HAP-1 (cell line): ENCODE measurements at regions not wholly inside any gene's neighbourhood (a gene's known extent, or its start where the extent isn't known, plus 50 kb on each side); places are given as distances from the start of the nearest gene placed in this dataset.

Source experiments
- DNase-seq, 2 experiments: peaks; one replicate each; pipeline ENCODE4 v3.0.0-alpha.2; 2016 to 2020; ENCODE audit warnings: low spot score in 2 of 2
- H3K27me3 ChIP-seq: fragments of 250-450 bp; sonication (Bioruptor Pico); 2 replicates; pipeline ENCODE4 v1.5.1; 2020; ENCODE audit warnings: low read depth, mild to moderate bottlenecking, moderate library complexity
- H3K36me3 ChIP-seq: fragments of 250-450 bp; sonication (Bioruptor Pico); replicated peaks from 2 replicates; pipeline ENCODE4 v1.5.1; 2020; ENCODE audit warnings: mild to moderate bottlenecking
- H3K4me1 ChIP-seq: fragments of 250-450 bp; sonication (Bioruptor Pico); 2 replicates; pipeline ENCODE4 v1.5.1; 2020; ENCODE audit warnings: mild to moderate bottlenecking
- H3K4me3 ChIP-seq: fragments of 250-450 bp; sonication (Bioruptor Pico); 2 replicates; pipeline ENCODE4 v1.5.1; 2020; ENCODE audit warnings: mild to moderate bottlenecking, moderate library complexity
- H3K9me3 ChIP-seq: fragments of 250-450 bp; sonication (Bioruptor Pico); 2 replicates; pipeline ENCODE4 v1.5.1; 2020; ENCODE audit warnings: mild to moderate bottlenecking, moderate library complexity
- in situ Hi-C: fragments of 300-500 bp; cut with MboI; formaldehyde crosslinking; loops from 3 replicates; pipeline ENCODE4 v1.14.3; 2020; ENCODE audit warnings: low sequenced_read_pairs, inconsistent platforms, mixed read lengths

DNA sequence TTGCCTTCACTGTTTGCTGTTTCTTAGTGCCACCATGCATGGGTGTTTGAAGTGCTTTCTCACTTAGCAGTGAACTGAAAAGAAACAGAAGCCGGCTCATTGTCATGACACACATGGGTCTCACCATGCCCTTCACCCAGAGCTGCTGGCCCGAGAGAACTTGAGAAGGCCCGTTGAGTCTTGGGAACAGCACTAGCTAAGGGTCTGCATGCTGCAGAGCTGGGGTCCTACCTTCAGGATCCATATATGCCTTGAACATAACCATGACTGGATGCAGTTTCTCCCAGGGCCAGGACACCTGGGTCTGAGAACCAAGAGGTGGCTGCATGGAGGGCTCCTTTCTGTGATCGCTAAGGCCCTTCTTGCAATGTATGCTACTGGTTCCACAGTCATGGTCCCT is 245.5 kb upstream of the HS6ST1 start:
- DNase-seq = no peak
- Histone ChIP-seq H3K4me1 (no peaks in the 10 kb centered on the region), H3K36me3 (no peaks in the 10 kb centered on the region), H3K9me3 (no peaks in the 10 kb centered on the region), H3K27me3 (no peaks in the 10 kb centered on the region), H3K4me3 (no peak overlapping the region)
- in situ Hi-C loops = no loop called here

DNA sequence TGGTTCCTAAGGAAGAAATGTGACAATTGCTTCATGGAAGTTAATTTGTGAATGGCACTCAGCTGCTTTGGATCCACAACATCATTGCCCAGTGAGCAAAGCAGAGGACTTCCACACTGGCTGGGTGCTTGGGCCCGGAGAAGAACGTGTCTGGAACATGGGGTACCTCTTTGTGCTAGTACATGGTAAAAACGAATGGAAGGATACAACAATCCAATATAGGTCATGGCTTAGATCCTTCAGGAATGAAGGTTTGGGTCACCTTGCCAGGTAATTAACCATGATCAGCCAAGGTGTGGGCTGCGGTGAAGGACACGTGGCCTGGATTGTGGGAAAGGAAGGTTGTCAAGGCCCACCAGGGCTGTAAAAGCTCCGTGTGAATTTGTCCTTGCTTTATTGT is 245.9 kb upstream of the HS6ST1 start:
- in situ Hi-C loops = no loop called here
- DNase-seq = no peak

GRCh38 chr2:128565441-128565840 is 246.8 kb upstream of the HS6ST1 start:
- H3K4me3 ChIP-seq = no peak overlapping the region
- H3K27me3 ChIP-seq = no peaks in the 10 kb centered on the region
- H3K36me3 ChIP-seq = no peaks in the 10 kb centered on the region
- in situ Hi-C loops = no loop called here
- H3K9me3 ChIP-seq = no peaks in the 10 kb centered on the region
- H3K4me1 ChIP-seq = no peaks in the 10 kb centered on the region
- DNase-seq = no peak

More for the DNA sequence above, 245.9 kb upstream of the HS6ST1 start:
- Histone ChIP-seq H3K4me3 (no peak overlapping the region), H3K27me3 (no peaks in the 10 kb centered on the region), H3K9me3 (no peaks in the 10 kb centered on the region), H3K36me3 (no peaks in the 10 kb centered on the region), H3K4me1 (no peaks in the 10 kb centered on the region)

- in situ Hi-C loops = no loop called here
- Histone ChIP-seq H3K36me3 (no peaks in the 10 kb centered on the region), H3K27me3 (no peaks in the 10 kb centered on the region), H3K4me3 (no peak overlapping the region), H3K4me1 (no peaks in the 10 kb centered on the region), H3K9me3 (no peaks in the 10 kb centered on the region)
- DNase-seq = no peak
Observed at GRCh38 chr2:128566671-128567070, 248.0 kb upstream of the HS6ST1 start.

GRCh38 chr2:128568106-128568505 is 249.4 kb upstream of the HS6ST1 start:
- in situ Hi-C loops = no loop called here
- DNase-seq = no peak
- Histone ChIP-seq H3K27me3 (no peaks in the 10 kb centered on the region), H3K36me3 (no peaks in the 10 kb centered on the region), H3K4me3 (no peak overlapping the region), H3K4me1 (no peaks in the 10 kb centered on the region), H3K9me3 (no peaks in the 10 kb centered on the region)

- Histone ChIP-seq H3K36me3 (no peaks in the 10 kb centered on the region), H3K9me3 (no peaks in the 10 kb centered on the region), H3K27me3 (no peaks in the 10 kb centered on the region), H3K4me3 (no peak overlapping the region), H3K4me1 (no peaks in the 10 kb centered on the region)
- DNase-seq = no peak
- in situ Hi-C loops = no loop called here
Observed at GRCh38 chr2:128573116-128573515, 254.4 kb upstream of the HS6ST1 start.

GRCh38 chr2:128573531-128573930 is 254.9 kb upstream of the HS6ST1 start:
- H3K9me3 ChIP-seq = no peaks in the 10 kb centered on the region
- no peaks in the 10 kb centered on the region for H3K4me1 ChIP-seq
- H3K36me3 ChIP-seq = no peaks in the 10 kb centered on the region
- in situ Hi-C loops = no loop called here
- no peak overlapping the region for H3K4me3 ChIP-seq
- no peaks in the 10 kb centered on the region for H3K27me3 ChIP-seq
- DNase-seq = no peak

GRCh38 chr2:128577141-128577930 is 258.7 kb upstream of the HS6ST1 start:
- Histone ChIP-seq H3K36me3 (no peaks in the 10 kb centered on the region), H3K4me3 (no peak overlapping the region), H3K4me1 (no peaks in the 10 kb centered on the region), H3K9me3 (no peaks in the 10 kb centered on the region), H3K27me3 (no peaks in the 10 kb centered on the region)
- in situ Hi-C loops = no loop called here
- DNase-seq = no peak

GRCh38 chr2:128578406-128579390 is 260.0 kb upstream of the HS6ST1 start:
- no peaks in the 10 kb centered on the region for H3K36me3 ChIP-seq
- no peak for DNase-seq
- no peak overlapping the region for H3K4me3 ChIP-seq
- in situ Hi-C loops = no loop called here
- no peaks in the 10 kb centered on the region for H3K4me1 ChIP-seq
- no peaks in the 10 kb centered on the region for H3K27me3 ChIP-seq
- no peaks in the 10 kb centered on the region for H3K9me3 ChIP-seq

GRCh38 chr2:128579825-128580224 is 261.2 kb upstream of the HS6ST1 start:
- H3K9me3 ChIP-seq = no peaks in the 10 kb centered on the region
- in situ Hi-C loops = no loop called here
- no peak for DNase-seq
- H3K27me3 ChIP-seq = no peaks in the 10 kb centered on the region
- no peaks in the 10 kb centered on the region for H3K4me1 ChIP-seq
- H3K36me3 ChIP-seq = no peaks in the 10 kb centered on the region
- H3K4me3 ChIP-seq = no peak overlapping the region

- no peak for DNase-seq
- Histone ChIP-seq H3K4me3 (no peak overlapping the region), H3K27me3 (no peaks in the 10 kb centered on the region), H3K36me3 (no peaks in the 10 kb centered on the region), H3K4me1 (no peaks in the 10 kb centered on the region), H3K9me3 (no peaks in the 10 kb centered on the region)
- in situ Hi-C loops = no loop called here
Observed at GRCh38 chr2:128580988-128581848, 262.6 kb upstream of the HS6ST1 start.

- H3K4me3 ChIP-seq = no peak overlapping the region
- H3K27me3 ChIP-seq = no peaks in the 10 kb centered on the region
- H3K36me3 ChIP-seq = no peaks in the 10 kb centered on the region
- DNase-seq = no peak
- in situ Hi-C loops = no loop called here
- no peaks in the 10 kb centered on the region for H3K9me3 ChIP-seq
- no peaks in the 10 kb centered on the region for H3K4me1 ChIP-seq
Observed at GRCh38 chr2:128581849-128582244, 263.2 kb upstream of the HS6ST1 start.

DNA sequence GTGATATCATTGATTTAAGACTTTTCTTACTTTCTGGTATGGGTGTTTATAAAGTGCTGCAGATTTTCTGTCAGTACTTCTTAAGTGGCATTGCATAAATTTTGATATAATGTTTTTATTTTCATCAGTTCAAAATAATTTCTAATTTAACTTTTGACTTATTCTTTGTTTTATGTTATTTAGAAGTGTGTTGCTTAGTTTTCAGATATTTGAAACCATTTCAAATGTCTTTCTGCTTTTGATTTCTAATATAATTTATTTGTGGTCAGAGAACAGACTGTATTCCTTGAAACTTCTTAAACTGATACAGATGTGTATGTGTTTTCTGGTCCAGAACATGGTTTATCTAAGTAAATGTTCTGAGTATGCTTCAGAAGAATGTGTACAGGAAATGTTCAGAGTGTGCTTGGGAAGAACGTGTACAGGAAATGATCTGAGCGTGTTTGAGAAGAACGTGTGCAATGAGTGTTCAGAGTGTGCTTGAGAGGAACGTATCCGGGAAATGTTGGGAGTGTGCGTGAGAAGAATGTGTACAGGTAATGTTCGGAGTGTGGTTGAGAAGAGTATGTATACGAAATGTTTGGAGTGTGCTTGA is 265.7 kb upstream of the HS6ST1 start:
- Histone ChIP-seq H3K4me3 (no peak overlapping the region), H3K9me3 (no peaks in the 10 kb centered on the region), H3K4me1 (no peaks in the 10 kb centered on the region), H3K36me3 (no peaks in the 10 kb centered on the region), H3K27me3 (no peaks in the 10 kb centered on the region)
- in situ Hi-C loops = no loop called here
- no peak for DNase-seq
